ENCODE measurements at regions not wholly inside any gene's neighbourhood (a gene's known extent, or its start where the extent isn't known, plus 50 kb on each side); places are given as distances from the start of the nearest gene placed in this dataset.

DNA sequence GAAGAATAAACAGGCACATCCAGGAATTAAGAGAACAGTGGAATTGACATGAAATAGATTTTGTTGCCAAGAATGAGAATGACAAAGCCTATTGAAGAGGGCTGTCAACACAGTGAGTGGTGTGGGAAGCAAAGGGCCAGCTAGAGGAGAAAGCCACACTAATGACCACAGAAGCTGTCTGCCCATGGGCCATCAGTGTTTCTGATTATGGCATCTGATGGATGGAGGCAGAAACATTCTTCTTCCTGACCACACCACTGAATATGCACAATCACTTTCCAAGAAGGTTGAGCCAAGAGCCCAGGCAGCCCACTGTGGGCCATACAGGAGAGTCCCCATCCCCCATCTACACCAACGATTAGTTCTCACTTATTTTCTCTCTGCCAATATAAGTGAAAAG is 146.0 kb upstream of the SH3BP4 start:
- no peak for DNase-seq (ENCODE audit: low read depth, low spot score)
- no peaks in the 10 kb centered on the region for H3K27me3 Mint-ChIP-seq (ENCODE audit: low read depth)
- H3K27ac Mint-ChIP-seq (ENCODE audit: unreplicated experiment): no peak overlapping the region
- H3K4me1 Mint-ChIP-seq: peaks cover 8% of the 10 kb centered on the region
- H3K36me3 Mint-ChIP-seq (ENCODE audit: low read depth): peaks cover 4% of the 10 kb centered on the region
- H3K9me3 Mint-ChIP-seq: peaks cover 13% of the 10 kb centered on the region
- no peak overlapping the region for H3K4me3 Mint-ChIP-seq
- TF ChIP-seq, protein P1, sequence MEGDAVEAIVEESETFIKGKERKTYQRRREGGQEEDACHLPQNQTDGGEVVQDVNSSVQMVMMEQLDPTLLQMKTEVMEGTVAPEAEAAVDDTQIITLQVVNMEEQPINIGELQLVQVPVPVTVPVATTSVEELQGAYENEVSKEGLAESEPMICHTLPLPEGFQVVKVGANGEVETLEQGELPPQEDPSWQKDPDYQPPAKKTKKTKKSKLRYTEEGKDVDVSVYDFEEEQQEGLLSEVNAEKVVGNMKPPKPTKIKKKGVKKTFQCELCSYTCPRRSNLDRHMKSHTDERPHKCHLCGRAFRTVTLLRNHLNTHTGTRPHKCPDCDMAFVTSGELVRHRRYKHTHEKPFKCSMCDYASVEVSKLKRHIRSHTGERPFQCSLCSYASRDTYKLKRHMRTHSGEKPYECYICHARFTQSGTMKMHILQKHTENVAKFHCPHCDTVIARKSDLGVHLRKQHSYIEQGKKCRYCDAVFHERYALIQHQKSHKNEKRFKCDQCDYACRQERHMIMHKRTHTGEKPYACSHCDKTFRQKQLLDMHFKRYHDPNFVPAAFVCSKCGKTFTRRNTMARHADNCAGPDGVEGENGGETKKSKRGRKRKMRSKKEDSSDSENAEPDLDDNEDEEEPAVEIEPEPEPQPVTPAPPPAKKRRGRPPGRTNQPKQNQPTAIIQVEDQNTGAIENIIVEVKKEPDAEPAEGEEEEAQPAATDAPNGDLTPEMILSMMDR (conservative IDR thresholded peaks at IDR 0.05): no peak

DNA sequence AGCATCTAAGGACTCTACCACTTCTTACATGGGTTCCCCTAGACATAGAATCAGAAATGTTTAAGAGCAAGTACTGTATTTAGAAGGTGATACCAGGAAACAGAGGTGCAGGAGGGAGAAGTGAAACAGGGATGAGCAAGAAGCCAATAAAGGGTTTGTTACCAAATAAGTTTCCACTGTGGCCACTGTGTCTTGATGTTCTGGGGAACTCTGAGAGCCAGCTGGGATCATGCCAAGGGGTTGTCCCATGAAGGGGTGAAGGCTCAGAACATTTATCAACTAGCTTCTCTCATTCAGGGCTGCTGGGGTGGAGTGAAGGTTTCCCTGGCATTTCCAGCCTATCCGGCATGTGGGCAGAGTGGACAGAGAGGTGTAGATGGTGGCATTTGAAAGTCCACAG is 147.1 kb upstream of the SH3BP4 start:
- no peak overlapping the region for H3K4me3 Mint-ChIP-seq
- H3K9me3 Mint-ChIP-seq: peaks cover 13% of the 10 kb centered on the region
- peaks cover 3% of the 10 kb centered on the region for H3K4me1 Mint-ChIP-seq
- no peak overlapping the region for H3K27ac Mint-ChIP-seq (ENCODE audit: unreplicated experiment)
- H3K36me3 Mint-ChIP-seq (ENCODE audit: low read depth): peaks cover 4% of the 10 kb centered on the region
- no peak for DNase-seq (ENCODE audit: low read depth, low spot score)
- TF ChIP-seq, protein P1 (conservative IDR thresholded peaks at IDR 0.05): no peak
- no peaks in the 10 kb centered on the region for H3K27me3 Mint-ChIP-seq (ENCODE audit: low read depth)

DNA sequence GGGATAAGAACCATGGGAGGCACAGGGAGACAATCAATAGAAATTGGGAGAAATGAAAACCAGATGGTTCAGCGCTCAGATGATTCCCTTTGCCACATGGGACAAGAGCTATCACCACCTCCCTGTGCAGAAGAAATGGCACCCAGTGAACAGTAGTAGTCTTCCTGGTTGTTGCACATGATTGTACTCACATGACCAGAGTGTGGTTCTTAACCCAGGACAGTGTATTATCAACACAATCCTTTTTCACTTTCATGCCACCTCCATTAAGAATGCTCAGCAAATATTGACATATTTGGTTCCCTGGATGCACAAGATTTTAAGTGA is 149.0 kb upstream of the SH3BP4 start:
- H3K27ac Mint-ChIP-seq (ENCODE audit: unreplicated experiment): no peak overlapping the region

DNA sequence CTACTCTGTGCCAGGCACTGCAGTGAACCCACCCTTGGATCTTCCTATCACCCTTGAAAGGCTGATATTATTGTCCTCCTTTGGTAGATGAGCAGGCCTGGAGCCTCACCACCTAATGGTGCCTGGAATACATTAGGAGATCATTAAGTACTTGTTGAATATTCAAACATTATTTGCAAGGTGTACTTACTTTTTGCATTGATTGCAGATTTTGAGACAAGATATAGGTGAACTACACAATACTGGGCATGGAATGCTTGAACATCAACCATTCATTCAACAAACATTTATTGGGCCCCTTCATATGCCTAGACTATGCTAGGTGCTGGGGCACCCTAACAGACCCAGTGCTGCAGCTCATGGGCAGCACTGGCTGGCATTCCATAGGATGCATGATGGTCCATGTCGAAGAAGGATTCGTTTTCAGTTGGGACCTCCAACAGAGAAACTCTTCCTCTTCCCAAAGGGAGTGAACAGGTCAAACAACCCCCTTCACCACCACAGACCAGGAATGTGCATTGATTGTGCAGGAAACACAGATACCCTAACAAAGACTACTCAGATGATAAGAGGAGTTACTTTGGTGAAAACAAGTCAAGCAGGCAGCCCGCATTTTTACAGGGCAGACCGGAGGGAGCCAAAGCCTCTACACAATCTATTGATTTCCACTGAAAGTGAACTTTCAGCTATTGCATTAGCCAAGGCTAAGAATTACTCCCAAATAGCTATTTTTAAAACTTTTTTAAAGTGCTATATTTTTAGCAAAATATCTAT is 149.6 kb upstream of the SH3BP4 start:
- no peaks in the 10 kb centered on the region for H3K27me3 Mint-ChIP-seq (ENCODE audit: low read depth)
- H3K9me3 Mint-ChIP-seq: peaks cover 13% of the 10 kb centered on the region
- peaks cover 2% of the 10 kb centered on the region for H3K36me3 Mint-ChIP-seq (ENCODE audit: low read depth)
- H3K27ac Mint-ChIP-seq (ENCODE audit: unreplicated experiment): no peak overlapping the region
- no peak for DNase-seq (ENCODE audit: low read depth, low spot score)
- H3K4me3 Mint-ChIP-seq: no peak overlapping the region
- TF ChIP-seq, protein P1 (conservative IDR thresholded peaks at IDR 0.05): no peak
- H3K4me1 Mint-ChIP-seq: no peaks in the 10 kb centered on the region

More for the DNA sequence above, 149.0 kb upstream of the SH3BP4 start:
- TF ChIP-seq, protein P1 (conservative IDR thresholded peaks at IDR 0.05): no peak
- Mint-ChIP-seq H3K36me3 (ENCODE audit: low read depth) (peaks cover 4% of the 10 kb centered on the region), H3K4me1 (no peaks in the 10 kb centered on the region), H3K4me3 (no peak overlapping the region), H3K27me3 (ENCODE audit: low read depth) (no peaks in the 10 kb centered on the region), H3K9me3 (peaks cover 13% of the 10 kb centered on the region)
- no peak for DNase-seq (ENCODE audit: low read depth, low spot score)

DNA sequence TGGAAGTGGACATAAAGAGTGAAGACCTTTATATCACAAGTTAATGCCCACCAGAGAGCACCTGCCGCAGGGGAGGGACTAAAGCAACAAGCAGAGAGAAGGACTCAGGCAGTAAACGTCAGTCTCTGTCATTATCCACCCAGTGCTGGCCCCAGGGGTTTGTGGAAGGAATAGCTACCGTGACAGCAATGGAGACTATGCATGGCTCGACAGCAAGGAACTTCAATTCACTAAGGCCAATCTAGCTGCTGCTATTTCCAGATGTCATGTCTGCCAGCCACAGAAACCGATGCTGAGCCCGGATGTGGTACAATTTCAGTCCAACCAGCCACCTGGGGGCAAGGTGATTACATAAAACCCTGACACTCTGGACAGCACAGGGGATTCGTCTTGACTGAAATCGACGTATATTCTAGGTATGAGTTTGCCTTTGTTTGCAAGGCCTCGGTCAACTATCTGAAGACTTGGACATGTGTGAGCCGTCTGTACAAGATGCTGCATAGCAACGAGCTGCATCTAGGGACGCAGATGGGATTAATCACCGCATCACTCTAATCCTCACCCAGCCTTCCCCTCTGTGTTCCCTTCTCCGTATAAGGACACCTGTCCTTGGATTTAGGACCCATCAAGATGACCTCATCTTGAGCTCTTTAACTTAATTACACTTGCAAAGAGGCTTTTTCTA is 154.1 kb upstream of the SH3BP4 start:
- no peak overlapping the region for H3K27ac Mint-ChIP-seq (ENCODE audit: unreplicated experiment)
- H3K36me3 Mint-ChIP-seq (ENCODE audit: low read depth): no peaks in the 10 kb centered on the region
- no peaks in the 10 kb centered on the region for H3K9me3 Mint-ChIP-seq
- no peak overlapping the region for H3K4me3 Mint-ChIP-seq
- TF ChIP-seq, protein P1 (conservative IDR thresholded peaks at IDR 0.05): no peak
- no peak for DNase-seq (ENCODE audit: low read depth, low spot score)
- H3K4me1 Mint-ChIP-seq: peaks cover 30% of the 10 kb centered on the region
- H3K27me3 Mint-ChIP-seq (ENCODE audit: low read depth): no peaks in the 10 kb centered on the region

Data from neural crest cell (in vitro differentiated cells).